GM23338 (cell line): ENCODE measurements at regions not wholly inside any gene's neighbourhood (a gene's known extent, or its start where the extent isn't known, plus 50 kb on each side); places are given as distances from the start of the nearest gene placed in this dataset.

ENCODE experiments used
- ETS1 ChIP-seq: IDR thresholded peaks from 2 replicates; pipeline ENCODE4 v1.6.1; 2016; ENCODE audit warnings: antibody characterized with exemption
- EZH2phosphoT487 ChIP-seq: fragments of 200-600 bp; sonication (generic); IDR thresholded peaks from one replicate; pipeline ENCODE4 v1.8.1; 2018; ENCODE audit warnings: antibody characterized with exemption; ENCODE audit not compliant: unreplicated experiment
- JUNB ChIP-seq: IDR thresholded peaks from one replicate; pipeline ENCODE4 v1.6.1; 2016; ENCODE audit warnings: antibody characterized with exemption; ENCODE audit not compliant: unreplicated experiment
- POLR2AphosphoS5 ChIP-seq: IDR thresholded peaks from 2 replicates; pipeline ENCODE4 v1.6.1; 2016; ENCODE audit warnings: antibody characterized with exemption, low read depth
- STAT1 ChIP-seq: IDR thresholded peaks from one replicate; pipeline ENCODE4 v1.6.1; 2016; ENCODE audit warnings: antibody characterized with exemption; ENCODE audit not compliant: unreplicated experiment
- ZNF331 ChIP-seq: fragments of 250-450 bp; sonication (Bioruptor Pico); IDR thresholded peaks from 2 replicates; pipeline ENCODE4 v1.5.0; 2020; ENCODE audit warnings: low read depth, mild to moderate bottlenecking, moderate library complexity
- TF ChIP-seq, protein P1 (sequence below): fragments of 250-450 bp; sonication (Bioruptor Pico); IDR thresholded peaks from 2 replicates; pipeline ENCODE4 v1.5.0; 2020; ENCODE audit warnings: mild to moderate bottlenecking, moderate library complexity
- TF ChIP-seq, protein P2 (sequence below): IDR thresholded peaks from one replicate; pipeline ENCODE4 v1.6.1; 2018; ENCODE audit warnings: antibody characterized with exemption; ENCODE audit not compliant: unreplicated experiment

DNA sequence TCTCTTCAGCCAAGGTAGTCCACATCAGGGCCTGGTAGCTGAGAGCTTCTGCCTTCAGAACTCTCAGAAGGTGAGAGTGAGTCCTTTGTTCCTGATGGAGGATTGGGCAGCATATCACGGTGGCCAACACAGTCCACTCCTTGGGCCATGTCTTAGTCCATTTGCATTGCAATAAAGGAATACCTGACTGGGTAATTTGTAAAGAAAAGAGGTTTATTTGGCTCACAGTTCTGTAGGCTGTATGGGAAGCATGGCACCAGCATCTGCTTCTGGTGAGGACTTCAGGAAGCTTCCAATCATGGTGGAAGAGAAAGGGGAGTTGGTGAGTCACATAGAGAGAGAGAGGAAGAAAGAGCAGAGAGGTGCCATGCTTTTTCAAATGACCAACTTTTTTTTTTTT, 98.8 kb downstream of the ADCYAP1 start (continued):
- TF ChIP-seq, protein P1, sequence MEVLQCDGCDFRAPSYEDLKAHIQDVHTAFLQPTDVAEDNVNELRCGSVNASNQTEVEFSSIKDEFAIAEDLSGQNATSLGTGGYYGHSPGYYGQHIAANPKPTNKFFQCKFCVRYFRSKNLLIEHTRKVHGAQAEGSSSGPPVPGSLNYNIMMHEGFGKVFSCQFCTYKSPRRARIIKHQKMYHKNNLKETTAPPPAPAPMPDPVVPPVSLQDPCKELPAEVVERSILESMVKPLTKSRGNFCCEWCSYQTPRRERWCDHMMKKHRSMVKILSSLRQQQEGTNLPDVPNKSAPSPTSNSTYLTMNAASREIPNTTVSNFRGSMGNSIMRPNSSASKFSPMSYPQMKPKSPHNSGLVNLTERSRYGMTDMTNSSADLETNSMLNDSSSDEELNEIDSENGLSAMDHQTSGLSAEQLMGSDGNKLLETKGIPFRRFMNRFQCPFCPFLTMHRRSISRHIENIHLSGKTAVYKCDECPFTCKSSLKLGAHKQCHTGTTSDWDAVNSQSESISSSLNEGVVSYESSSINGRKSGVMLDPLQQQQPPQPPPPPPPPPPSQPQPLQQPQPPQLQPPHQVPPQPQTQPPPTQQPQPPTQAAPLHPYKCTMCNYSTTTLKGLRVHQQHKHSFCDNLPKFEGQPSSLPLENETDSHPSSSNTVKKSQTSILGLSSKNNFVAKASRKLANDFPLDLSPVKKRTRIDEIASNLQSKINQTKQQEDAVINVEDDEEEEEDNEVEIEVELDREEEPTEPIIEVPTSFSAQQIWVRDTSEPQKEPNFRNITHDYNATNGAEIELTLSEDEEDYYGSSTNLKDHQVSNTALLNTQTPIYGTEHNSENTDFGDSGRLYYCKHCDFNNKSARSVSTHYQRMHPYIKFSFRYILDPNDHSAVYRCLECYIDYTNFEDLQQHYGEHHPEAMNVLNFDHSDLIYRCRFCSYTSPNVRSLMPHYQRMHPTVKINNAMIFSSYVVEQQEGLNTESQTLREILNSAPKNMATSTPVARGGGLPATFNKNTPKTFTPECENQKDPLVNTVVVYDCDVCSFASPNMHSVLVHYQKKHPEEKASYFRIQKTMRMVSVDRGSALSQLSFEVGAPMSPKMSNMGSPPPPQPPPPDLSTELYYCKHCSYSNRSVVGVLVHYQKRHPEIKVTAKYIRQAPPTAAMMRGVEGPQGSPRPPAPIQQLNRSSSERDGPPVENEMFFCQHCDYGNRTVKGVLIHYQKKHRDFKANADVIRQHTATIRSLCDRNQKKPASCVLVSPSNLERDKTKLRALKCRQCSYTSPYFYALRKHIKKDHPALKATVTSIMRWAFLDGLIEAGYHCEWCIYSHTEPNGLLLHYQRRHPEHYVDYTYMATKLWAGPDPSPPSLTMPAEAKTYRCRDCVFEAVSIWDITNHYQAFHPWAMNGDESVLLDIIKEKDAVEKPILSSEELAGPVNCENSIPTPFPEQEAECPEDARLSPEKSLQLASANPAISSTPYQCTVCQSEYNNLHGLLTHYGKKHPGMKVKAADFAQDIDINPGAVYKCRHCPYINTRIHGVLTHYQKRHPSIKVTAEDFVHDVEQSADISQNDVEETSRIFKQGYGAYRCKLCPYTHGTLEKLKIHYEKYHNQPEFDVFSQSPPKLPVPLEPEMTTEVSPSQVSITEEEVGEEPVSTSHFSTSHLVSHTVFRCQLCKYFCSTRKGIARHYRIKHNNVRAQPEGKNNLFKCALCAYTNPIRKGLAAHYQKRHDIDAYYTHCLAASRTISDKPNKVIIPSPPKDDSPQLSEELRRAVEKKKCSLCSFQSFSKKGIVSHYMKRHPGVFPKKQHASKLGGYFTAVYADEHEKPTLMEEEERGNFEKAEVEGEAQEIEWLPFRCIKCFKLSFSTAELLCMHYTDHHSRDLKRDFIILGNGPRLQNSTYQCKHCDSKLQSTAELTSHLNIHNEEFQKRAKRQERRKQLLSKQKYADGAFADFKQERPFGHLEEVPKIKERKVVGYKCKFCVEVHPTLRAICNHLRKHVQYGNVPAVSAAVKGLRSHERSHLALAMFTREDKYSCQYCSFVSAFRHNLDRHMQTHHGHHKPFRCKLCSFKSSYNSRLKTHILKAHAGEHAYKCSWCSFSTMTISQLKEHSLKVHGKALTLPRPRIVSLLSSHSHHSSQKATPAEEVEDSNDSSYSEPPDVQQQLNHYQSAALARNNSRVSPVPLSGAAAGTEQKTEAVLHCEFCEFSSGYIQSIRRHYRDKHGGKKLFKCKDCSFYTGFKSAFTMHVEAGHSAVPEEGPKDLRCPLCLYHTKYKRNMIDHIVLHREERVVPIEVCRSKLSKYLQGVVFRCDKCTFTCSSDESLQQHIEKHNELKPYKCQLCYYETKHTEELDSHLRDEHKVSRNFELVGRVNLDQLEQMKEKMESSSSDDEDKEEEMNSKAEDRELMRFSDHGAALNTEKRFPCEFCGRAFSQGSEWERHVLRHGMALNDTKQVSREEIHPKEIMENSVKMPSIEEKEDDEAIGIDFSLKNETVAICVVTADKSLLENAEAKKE = no peak
- no peak for TF ChIP-seq STAT1
- TF ChIP-seq POLR2AphosphoS5 = no peak
- TF ChIP-seq JUNB = no peak
- TF ChIP-seq ZNF331 (CRISPR knock-in tag) = no peak
- no peak for TF ChIP-seq ETS1
- no peak for TF ChIP-seq EZH2phosphoT487
- TF ChIP-seq, protein P2, sequence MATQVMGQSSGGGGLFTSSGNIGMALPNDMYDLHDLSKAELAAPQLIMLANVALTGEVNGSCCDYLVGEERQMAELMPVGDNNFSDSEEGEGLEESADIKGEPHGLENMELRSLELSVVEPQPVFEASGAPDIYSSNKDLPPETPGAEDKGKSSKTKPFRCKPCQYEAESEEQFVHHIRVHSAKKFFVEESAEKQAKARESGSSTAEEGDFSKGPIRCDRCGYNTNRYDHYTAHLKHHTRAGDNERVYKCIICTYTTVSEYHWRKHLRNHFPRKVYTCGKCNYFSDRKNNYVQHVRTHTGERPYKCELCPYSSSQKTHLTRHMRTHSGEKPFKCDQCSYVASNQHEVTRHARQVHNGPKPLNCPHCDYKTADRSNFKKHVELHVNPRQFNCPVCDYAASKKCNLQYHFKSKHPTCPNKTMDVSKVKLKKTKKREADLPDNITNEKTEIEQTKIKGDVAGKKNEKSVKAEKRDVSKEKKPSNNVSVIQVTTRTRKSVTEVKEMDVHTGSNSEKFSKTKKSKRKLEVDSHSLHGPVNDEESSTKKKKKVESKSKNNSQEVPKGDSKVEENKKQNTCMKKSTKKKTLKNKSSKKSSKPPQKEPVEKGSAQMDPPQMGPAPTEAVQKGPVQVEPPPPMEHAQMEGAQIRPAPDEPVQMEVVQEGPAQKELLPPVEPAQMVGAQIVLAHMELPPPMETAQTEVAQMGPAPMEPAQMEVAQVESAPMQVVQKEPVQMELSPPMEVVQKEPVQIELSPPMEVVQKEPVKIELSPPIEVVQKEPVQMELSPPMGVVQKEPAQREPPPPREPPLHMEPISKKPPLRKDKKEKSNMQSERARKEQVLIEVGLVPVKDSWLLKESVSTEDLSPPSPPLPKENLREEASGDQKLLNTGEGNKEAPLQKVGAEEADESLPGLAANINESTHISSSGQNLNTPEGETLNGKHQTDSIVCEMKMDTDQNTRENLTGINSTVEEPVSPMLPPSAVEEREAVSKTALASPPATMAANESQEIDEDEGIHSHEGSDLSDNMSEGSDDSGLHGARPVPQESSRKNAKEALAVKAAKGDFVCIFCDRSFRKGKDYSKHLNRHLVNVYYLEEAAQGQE = no peak
